ENCODE measurements at regions not wholly inside any gene's neighbourhood (a gene's known extent, or its start where the extent isn't known, plus 50 kb on each side); places are given as distances from the start of the nearest gene placed in this dataset.

- H3K4ac ChIP-seq (ENCODE audit: low read depth, low read length): no peak overlapping the region
- TF ChIP-seq, protein P1, sequence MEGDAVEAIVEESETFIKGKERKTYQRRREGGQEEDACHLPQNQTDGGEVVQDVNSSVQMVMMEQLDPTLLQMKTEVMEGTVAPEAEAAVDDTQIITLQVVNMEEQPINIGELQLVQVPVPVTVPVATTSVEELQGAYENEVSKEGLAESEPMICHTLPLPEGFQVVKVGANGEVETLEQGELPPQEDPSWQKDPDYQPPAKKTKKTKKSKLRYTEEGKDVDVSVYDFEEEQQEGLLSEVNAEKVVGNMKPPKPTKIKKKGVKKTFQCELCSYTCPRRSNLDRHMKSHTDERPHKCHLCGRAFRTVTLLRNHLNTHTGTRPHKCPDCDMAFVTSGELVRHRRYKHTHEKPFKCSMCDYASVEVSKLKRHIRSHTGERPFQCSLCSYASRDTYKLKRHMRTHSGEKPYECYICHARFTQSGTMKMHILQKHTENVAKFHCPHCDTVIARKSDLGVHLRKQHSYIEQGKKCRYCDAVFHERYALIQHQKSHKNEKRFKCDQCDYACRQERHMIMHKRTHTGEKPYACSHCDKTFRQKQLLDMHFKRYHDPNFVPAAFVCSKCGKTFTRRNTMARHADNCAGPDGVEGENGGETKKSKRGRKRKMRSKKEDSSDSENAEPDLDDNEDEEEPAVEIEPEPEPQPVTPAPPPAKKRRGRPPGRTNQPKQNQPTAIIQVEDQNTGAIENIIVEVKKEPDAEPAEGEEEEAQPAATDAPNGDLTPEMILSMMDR (conservative IDR thresholded peaks at IDR 0.05): no peak
- H2BK15ac ChIP-seq (ENCODE audit: low read depth, low read length): no peak overlapping the region
- no peak overlapping the region for H3K23ac ChIP-seq (ENCODE audit: insufficient read length, low read depth, low read length)
- H4K20me1 ChIP-seq (ENCODE audit: control insufficient read depth, insufficient read depth, insufficient read length): no peaks in the 10 kb centered on the region
- Mint-ChIP-seq H3K27ac (no peak overlapping the region), H3K4me3 (no peak overlapping the region), H3K9me3 (no peaks in the 10 kb centered on the region), H3K27me3 (ENCODE audit: low read depth) (no peaks in the 10 kb centered on the region; the same call in 1 of the 2 replicates), H3K4me1 (peaks cover 4% of the 10 kb centered on the region in 2 experiments; a peak in 2 of 4 replicates), H3K36me3 (ENCODE audit: insufficient read depth in 1 of 3, low read depth in 3 of 3) (no peaks in the 10 kb centered on the region)
- no peak overlapping the region for H2AK5ac ChIP-seq (ENCODE audit: insufficient read length, low read length)
- no peaks in the 10 kb centered on the region for H3K79me1 ChIP-seq (ENCODE audit: insufficient read depth, low read depth, low read length, poor library complexity, severe bottlenecking)
- no peak overlapping the region for H2BK20ac ChIP-seq (ENCODE audit: low read depth, low read length, poor library complexity, severe bottlenecking)
- H3T11ph ChIP-seq (ENCODE audit: low read length): no peak overlapping the region
- H3K23me2 ChIP-seq (ENCODE audit: insufficient read length, low read depth, low read length, poor library complexity, severe bottlenecking): no peaks in the 10 kb centered on the region
- no peaks in the 10 kb centered on the region for H3K27me3 ChIP-seq (ENCODE audit: insufficient read depth, low read length)
- no peaks in the 10 kb centered on the region for H3K79me2 ChIP-seq (ENCODE audit: insufficient read depth, low read length)
- no peak overlapping the region for H3K18ac ChIP-seq (ENCODE audit: insufficient read length, low read depth, low read length)
- H3K56ac ChIP-seq (ENCODE audit: insufficient read length, low read depth, low read length): no peak overlapping the region
- no peaks in the 10 kb centered on the region; the same call in 1 of the 2 replicates for H3K4me1 ChIP-seq (ENCODE audit: insufficient read depth, low read length)
- no peak overlapping the region for H3K14ac ChIP-seq (ENCODE audit: insufficient read depth, low read length)
- no peak overlapping the region for H2BK12ac ChIP-seq (ENCODE audit: insufficient read length, low read depth, low read length)
- WGBS (ENCODE audit: extremely low coverage, insufficient read length, low lambda C conversion rate): no CpG with 5 or more reads among the region's 8 CpGs
- H2AFZ ChIP-seq (ENCODE audit: low read length): no peak overlapping the region
- no peak overlapping the region for H3K4me2 ChIP-seq (ENCODE audit: insufficient read depth, insufficient read length, low read length)
- no peak overlapping the region for H2BK5ac ChIP-seq (ENCODE audit: insufficient read length, low read length)
- H4K91ac ChIP-seq (ENCODE audit: insufficient read length, low read depth, low read length): no peak overlapping the region
- no peak for DNase-seq
- H3K27ac ChIP-seq (ENCODE audit: insufficient read length, low read depth, low read length): no peak overlapping the region
- H3K9me3 ChIP-seq (ENCODE audit: control insufficient read depth, low read depth, low read length): no peaks in the 10 kb centered on the region
- H4K5ac ChIP-seq (ENCODE audit: insufficient read length, low read depth, low read length): no peak overlapping the region
- H2BK120ac ChIP-seq (ENCODE audit: low read depth, low read length, poor library complexity, severe bottlenecking): no peak overlapping the region
- H3K9ac ChIP-seq (ENCODE audit: extremely low read depth, insufficient read length, low read length): no peak overlapping the region
- H4K8ac ChIP-seq (replicated peaks; ENCODE audit: insufficient read length, low read depth, low read length): no peak overlapping the region
Observed at GRCh38 chr1:233738396-233738795, 124.5 kb downstream of the KCNK1 start.

All from H9 (cell line).